IMR-90 (cell line): ENCODE measurements at regions not wholly inside any gene's neighbourhood (a gene's known extent, or its start where the extent isn't known, plus 50 kb on each side); places are given as distances from the start of the nearest gene placed in this dataset.

Experiments used
- ATAC-seq: fragments of 200-7000 bp; cut with Tn5 transposase; 2 replicates; pipeline ENCODE4 v1.9.1; 2020; ENCODE audit warnings: low read depth, mild to moderate bottlenecking, moderate library complexity
- BruUV-seq: library from RNA; stranded (reverse); fragments of 400-500 nt; replicated peaks from 2 replicates; lab custom pipeline; 2021; lab: Mats Ljungman, UMichigan
- CTCF ChIA-PET: fragments of 300-600 bp; formaldehyde crosslinking; extraction: SDS; loops from one replicate; lab custom pipeline; 2021; ENCODE audit warnings: antibody characterized with exemption; lab: Yijun Ruan, JAX
- POLR2A ChIA-PET: fragments of 300-600 bp; sonication (Branson Sonifier 250); formaldehyde crosslinking; loops from one replicate; lab custom pipeline; 2022; ENCODE audit warnings: antibody characterized with exemption; ENCODE audit not compliant: unreplicated experiment; lab: Charles Lee
- DNase-seq: peaks from one replicate; pipeline ENCODE4 v3.0.0; 2013
- H2AFZ ChIP-seq: replicated peaks from 2 replicates; pipeline ENCODE3; 2013; ENCODE audit warnings: low read length, mild to moderate bottlenecking; ENCODE audit not compliant: poor library complexity
- H2AK5ac ChIP-seq: 2 replicates; pipeline ENCODE4 v1.6.1; 2013; ENCODE audit warnings: low read depth, low read length, inconsistent platforms
- H2AK9ac ChIP-seq: replicated peaks from 2 replicates; pipeline ENCODE3; 2013; ENCODE audit warnings: mild to moderate bottlenecking, low read depth, low read length, moderate library complexity; ENCODE audit not compliant: poor library complexity
- H2BK120ac ChIP-seq: 2 replicates; pipeline ENCODE4 v1.6.1; 2013; ENCODE audit warnings: low read depth, low read length, inconsistent platforms
- H2BK15ac ChIP-seq: 3 replicates; pipeline ENCODE4 v1.6.1; 2013; ENCODE audit warnings: low read depth, low read length, inconsistent platforms
- H2BK20ac ChIP-seq: 2 replicates; pipeline ENCODE4 v1.6.1; 2013; ENCODE audit warnings: low read depth, mild to moderate bottlenecking, inconsistent platforms, low read length, moderate library complexity
- H2BK5ac ChIP-seq: 2 replicates; pipeline ENCODE4 v1.6.1; 2013; ENCODE audit warnings: mild to moderate bottlenecking, low read depth, low read length, inconsistent platforms; ENCODE audit not compliant: poor library complexity, severe bottlenecking
- H3K14ac ChIP-seq: replicated peaks from 2 replicates; pipeline ENCODE4 v1.6.1; 2013; ENCODE audit warnings: low read depth, low read length, inconsistent platforms
- H3K18ac ChIP-seq: 2 replicates; pipeline ENCODE4 v1.6.1; 2013; ENCODE audit warnings: low read depth, low read length, control low read depth
- H3K23ac ChIP-seq: 2 replicates; pipeline ENCODE4 v1.6.1; 2013; ENCODE audit warnings: low read depth, low read length, inconsistent platforms
- H3K27ac ChIP-seq: 2 replicates; pipeline ENCODE4 v1.5.1; 2013; ENCODE audit warnings: mild to moderate bottlenecking, control low read depth, low read length; ENCODE audit not compliant: insufficient read depth
- H3K27me3 ChIP-seq: 2 replicates; pipeline ENCODE4 v1.6.1; 2013; ENCODE audit warnings: low read length; ENCODE audit not compliant: control insufficient read depth, insufficient read depth
- H3K36me3 ChIP-seq: 2 replicates; pipeline ENCODE4 v1.6.1; 2013; ENCODE audit warnings: low read length, mixed read lengths; ENCODE audit not compliant: control insufficient read depth, insufficient read depth
- H3K4ac ChIP-seq: 2 replicates; pipeline ENCODE4 v1.6.1; 2013; ENCODE audit warnings: low read depth, low read length, inconsistent platforms
- H3K4me1 ChIP-seq: 2 replicates; pipeline ENCODE4 v1.6.1; 2013; ENCODE audit warnings: low read length, mixed read lengths; ENCODE audit not compliant: control insufficient read depth, insufficient read depth
- H3K4me2 ChIP-seq: 2 replicates; pipeline ENCODE4 v1.6.1; 2013; ENCODE audit warnings: low read depth, mild to moderate bottlenecking, control low read depth, low read length, moderate library complexity
- H3K4me3 ChIP-seq: 2 replicates; pipeline ENCODE4 v1.5.1; 2013; ENCODE audit warnings: low read depth, mild to moderate bottlenecking, control low read depth, low read length, moderate library complexity; ENCODE audit not compliant: insufficient read depth
- H3K56ac ChIP-seq: 2 replicates; pipeline ENCODE4 v1.6.1; 2013; ENCODE audit warnings: low read length, inconsistent platforms; ENCODE audit not compliant: insufficient read depth; ENCODE audit errors: extremely low read depth
- H3K79me1 ChIP-seq, 2 experiments: 2 replicates each; pipeline ENCODE4 v1.6.1; 2013; ENCODE audit warnings: low read length in 2 of 2, inconsistent platforms in 1 of 2, low read depth in 1 of 2
- H3K9ac ChIP-seq: 2 replicates; pipeline ENCODE4 v1.6.1; 2013; ENCODE audit warnings: low read depth, low read length, control low read depth
- H3K9me1 ChIP-seq: 2 replicates; pipeline ENCODE4 v1.6.1; 2013; ENCODE audit warnings: low read length, inconsistent platforms; ENCODE audit not compliant: insufficient read depth
- H3K9me3 ChIP-seq: 2 replicates; pipeline ENCODE4 v1.6.1; 2013; ENCODE audit warnings: low read length; ENCODE audit not compliant: control insufficient read depth, insufficient read depth
- H4K20me1 ChIP-seq: 2 replicates; pipeline ENCODE4 v1.6.1; 2013; ENCODE audit warnings: low read length, inconsistent platforms; ENCODE audit not compliant: insufficient read depth
- H4K5ac ChIP-seq: 2 replicates; pipeline ENCODE4 v1.6.1; 2013; ENCODE audit warnings: mild to moderate bottlenecking, low read depth, low read length, control low read depth
- H4K8ac ChIP-seq, 2 experiments: 2 replicates each; pipeline ENCODE4 v1.6.1; 2013; ENCODE audit warnings: low read depth in 2 of 2, low read length in 2 of 2, control low read depth in 1 of 2, inconsistent platforms in 1 of 2
- H4K91ac ChIP-seq: 2 replicates; pipeline ENCODE4 v1.6.1; 2013; ENCODE audit warnings: low read depth, low read length, inconsistent platforms; ENCODE audit not compliant: insufficient read depth
- BHLHE40 ChIP-seq: fragments of 150-350 bp; IDR thresholded peaks from 2 replicates; pipeline ENCODE4 v1.6.1; 2016; ENCODE audit warnings: mild to moderate bottlenecking, low read depth, low read length
- CHD1 ChIP-seq: IDR thresholded peaks from 2 replicates; pipeline ENCODE4 v1.6.1; 2012; ENCODE audit warnings: low read depth, low read length, improper control_type of control experiment
- FOS ChIP-seq: fragments of 150-350 bp; IDR thresholded peaks from 2 replicates; pipeline ENCODE4 v1.6.1; 2016; ENCODE audit warnings: low read depth, low read length
- SMC3 ChIP-seq: fragments of 150-350 bp; IDR thresholded peaks from 2 replicates; pipeline ENCODE4 v1.6.1; 2016; ENCODE audit warnings: low read depth, mild to moderate bottlenecking, antibody characterized with exemption, low read length, moderate library complexity
- WGBS, 2 experiments: methylation state at CpG; one replicate each; pipeline versions ENCODE4 v1.1.5 to v1.1.7; 2013; ENCODE audit warnings: missing lambda C conversion rate in 2 of 2; ENCODE audit not compliant: insufficient read length in 1 of 2; ENCODE audit errors: extremely low coverage in 2 of 2; 5-methylcytosine and 5-hydroxymethylcytosine counted together
- dilution Hi-C: fragments of 300-500 bp; cut with HindIII; formaldehyde crosslinking; loops from one replicate; pipeline ENCODE4 v1.14.3; 2018; ENCODE audit warnings: low sequenced_read_pairs; ENCODE audit not compliant: unreplicated experiment
- in situ Hi-C: fragments of 300-500 bp; cut with MboI; formaldehyde crosslinking; loops from 3 replicates; pipeline ENCODE4 v1.14.3; 2019; ENCODE audit warnings: low sequenced_read_pairs, inconsistent platforms, mixed read lengths
- intact Hi-C: fragments of 100-400 bp; cut with micrococcal nuclease; formaldehyde crosslinking; loops from 2 replicates; pipeline ENCODE4 v1.10.0; 2022

GRCh38 chr5:4116834-4117233 is 521.2 kb downstream of the IRX1 start:
- ChIA-PET POLR2A (no interaction called here), CTCF (no interaction called here)

More at GRCh38 chr5:4116834-4117233, 521.2 kb downstream of the IRX1 start:
- no peak overlapping the region for H2AFZ ChIP-seq
- no peak overlapping the region for H3K27ac ChIP-seq
- H3K56ac ChIP-seq, result no peak overlapping the region
- intact Hi-C loops (no loop called here), dilution Hi-C loops (no loop called here), in situ Hi-C loops (no loop called here)
- H3K23ac ChIP-seq, result no peak overlapping the region
- peaks cover 25% of the 10 kb centered on the region for H3K9me3 ChIP-seq
- no peak for TF ChIP-seq CHD1
- no peak for TF ChIP-seq FOS
- no peak for TF ChIP-seq BHLHE40
- no peak for TF ChIP-seq SMC3
- H3K36me3 ChIP-seq, result no peaks in the 10 kb centered on the region
- H2AK5ac ChIP-seq, result no peak overlapping the region
- no peaks in the 10 kb centered on the region for H3K79me1 ChIP-seq
- H4K8ac ChIP-seq, result no peak overlapping the region
- H3K9ac ChIP-seq, result no peak overlapping the region
- H4K91ac ChIP-seq, result no peak overlapping the region
- no peaks in the 10 kb centered on the region for H3K9me1 ChIP-seq
- H3K4me2 ChIP-seq, result no peak overlapping the region
- DNase-seq (no peak), ATAC-seq (no peak)
- no CpG with 5 or more reads among the region's 3 CpGs for WGBS, 2 experiments
- no peak overlapping the region for H4K5ac ChIP-seq
- no peak overlapping the region for H2BK120ac ChIP-seq
- no peak overlapping the region for H3K18ac ChIP-seq
- H2BK5ac ChIP-seq, result no peak overlapping the region
- no peaks in the 10 kb centered on the region for H3K27me3 ChIP-seq
- BruUV-seq, result no TSS peak
- H2BK15ac ChIP-seq, result no peak overlapping the region
- no peak overlapping the region for H3K14ac ChIP-seq
- no peak overlapping the region for H3K4ac ChIP-seq
- H2BK20ac ChIP-seq, result no peak overlapping the region
- no peak overlapping the region for H2AK9ac ChIP-seq
- H3K4me3 ChIP-seq, result no peak overlapping the region
- no peaks in the 10 kb centered on the region for H3K4me1 ChIP-seq
- no peaks in the 10 kb centered on the region for H4K20me1 ChIP-seq
